AG09309 (cell line): ENCODE measurements at regions not wholly inside any gene's neighbourhood (a gene's known extent, or its start where the extent isn't known, plus 50 kb on each side); places are given as distances from the start of the nearest gene placed in this dataset.
"Not testable (repeated sequence)": the region's sequence is repeated elsewhere in the genome, so short reads cannot be mapped to it uniquely, and the experiment has no call there.

Experiments
- DNase-seq: peaks from one replicate; pipeline ENCODE4 v3.0.0-alpha.2; 2010; ENCODE audit warnings: low read depth
- H3K4me3 ChIP-seq: 2 replicates; pipeline ENCODE4 v1.5.1; 2011; ENCODE audit warnings: mild to moderate bottlenecking, low read depth, low read length, moderate library complexity; ENCODE audit not compliant: control insufficient read depth
- CTCF ChIP-seq: IDR thresholded peaks from 2 replicates; pipeline ENCODE4 v1.5.1; 2011; ENCODE audit warnings: mild to moderate bottlenecking, low read depth, low read length, inconsistent platforms; ENCODE audit not compliant: insufficient read depth, control insufficient read depth; ENCODE audit errors: missing control alignments

- DNase-seq = no peak
- no peak for TF ChIP-seq CTCF
- H3K4me3 ChIP-seq = no peak overlapping the region
Measured at GRCh38 chr5:98187945-98188344, 585.5 kb upstream of the RGMB start.

GRCh38 chr5:98190344-98190743, 583.1 kb upstream of the RGMB start:
- H3K4me3 ChIP-seq, DNase-seq: not testable (repeated sequence)

- DNase-seq = no peak
- no peak for TF ChIP-seq CTCF
- no peak overlapping the region for H3K4me3 ChIP-seq
Measured at GRCh38 chr5:98193921-98194760, 579.3 kb upstream of the RGMB start.

- no peak overlapping the region for H3K4me3 ChIP-seq
- no peak for TF ChIP-seq CTCF
- DNase-seq = no peak
Measured at GRCh38 chr5:98200726-98201541, 572.5 kb upstream of the RGMB start.

- no peak for TF ChIP-seq CTCF
- no peak for DNase-seq
Measured at GRCh38 chr5:98204798-98205197, 568.7 kb upstream of the RGMB start.

GRCh38 chr5:98205691-98206461, 567.6 kb upstream of the RGMB start:
- DNase-seq = no peak
- no peak for TF ChIP-seq CTCF
- H3K4me3 ChIP-seq = no peak overlapping the region

More at GRCh38 chr5:98204798-98205197, 568.7 kb upstream of the RGMB start:
- no peak overlapping the region for H3K4me3 ChIP-seq
